ENCODE measurements at regions not wholly inside any gene's neighbourhood (a gene's known extent, or its start where the extent isn't known, plus 50 kb on each side); places are given as distances from the start of the nearest gene placed in this dataset.

DNA sequence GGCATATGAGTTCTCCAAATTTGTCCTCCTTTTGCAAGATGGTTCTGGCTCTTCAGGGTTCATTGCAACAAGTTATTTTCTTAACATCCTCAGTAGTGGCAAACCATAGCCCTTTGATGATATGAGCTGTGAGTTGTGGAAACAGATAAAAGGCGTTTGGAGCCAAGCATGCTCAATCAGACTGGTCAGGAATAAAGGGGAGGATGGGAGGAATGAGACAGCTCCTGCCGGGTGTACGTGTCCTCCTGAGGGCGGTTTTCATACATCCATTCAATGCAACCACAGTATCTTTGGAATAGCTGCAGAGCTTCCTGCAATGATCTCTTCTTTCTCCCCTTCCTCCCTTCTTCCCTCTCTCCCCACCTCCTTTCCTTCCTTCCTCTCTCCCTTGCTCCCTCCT, 245.8 kb downstream of the GLI2 start:
- TF ChIP-seq, protein P1, sequence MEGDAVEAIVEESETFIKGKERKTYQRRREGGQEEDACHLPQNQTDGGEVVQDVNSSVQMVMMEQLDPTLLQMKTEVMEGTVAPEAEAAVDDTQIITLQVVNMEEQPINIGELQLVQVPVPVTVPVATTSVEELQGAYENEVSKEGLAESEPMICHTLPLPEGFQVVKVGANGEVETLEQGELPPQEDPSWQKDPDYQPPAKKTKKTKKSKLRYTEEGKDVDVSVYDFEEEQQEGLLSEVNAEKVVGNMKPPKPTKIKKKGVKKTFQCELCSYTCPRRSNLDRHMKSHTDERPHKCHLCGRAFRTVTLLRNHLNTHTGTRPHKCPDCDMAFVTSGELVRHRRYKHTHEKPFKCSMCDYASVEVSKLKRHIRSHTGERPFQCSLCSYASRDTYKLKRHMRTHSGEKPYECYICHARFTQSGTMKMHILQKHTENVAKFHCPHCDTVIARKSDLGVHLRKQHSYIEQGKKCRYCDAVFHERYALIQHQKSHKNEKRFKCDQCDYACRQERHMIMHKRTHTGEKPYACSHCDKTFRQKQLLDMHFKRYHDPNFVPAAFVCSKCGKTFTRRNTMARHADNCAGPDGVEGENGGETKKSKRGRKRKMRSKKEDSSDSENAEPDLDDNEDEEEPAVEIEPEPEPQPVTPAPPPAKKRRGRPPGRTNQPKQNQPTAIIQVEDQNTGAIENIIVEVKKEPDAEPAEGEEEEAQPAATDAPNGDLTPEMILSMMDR (IDR thresholded peaks at IDR 0.05): no peak
- TF ChIP-seq POLR2A (IDR thresholded peaks at IDR 0.05): no peak
